ENCODE measurements at regions not wholly inside any gene's neighbourhood (a gene's known extent, or its start where the extent isn't known, plus 50 kb on each side); places are given as distances from the start of the nearest gene placed in this dataset.

DNA sequence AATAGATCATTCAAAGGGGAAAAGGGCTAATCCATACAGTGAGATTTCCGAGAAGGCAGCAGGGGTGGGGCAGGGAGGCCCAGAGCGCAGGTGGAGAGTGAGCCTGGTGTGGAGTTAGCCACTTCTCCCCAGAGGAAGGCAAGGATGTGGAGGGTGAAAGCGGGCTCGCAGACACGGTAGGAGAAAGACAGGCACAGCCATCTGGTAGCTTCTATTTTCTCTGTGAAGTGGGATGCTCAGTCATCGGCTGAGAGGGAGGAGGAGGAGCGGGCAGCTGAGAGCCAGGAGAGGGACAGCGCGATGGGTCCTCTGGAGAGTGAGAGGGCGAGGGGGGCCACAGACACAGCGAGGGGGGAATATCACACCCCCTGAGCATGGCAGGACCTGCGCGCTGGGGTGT lies 153.3 kb upstream of the NDUFV2 start:
- TF ChIP-seq POLR2A (IDR thresholded peaks at IDR 0.05; ENCODE audit: low read depth) (no peak), POLR2AphosphoS5 (IDR thresholded peaks at IDR 0.05) (no peak), EP300 (IDR thresholded peaks at IDR 0.05) (no peak)
- TF ChIP-seq, protein P1, sequence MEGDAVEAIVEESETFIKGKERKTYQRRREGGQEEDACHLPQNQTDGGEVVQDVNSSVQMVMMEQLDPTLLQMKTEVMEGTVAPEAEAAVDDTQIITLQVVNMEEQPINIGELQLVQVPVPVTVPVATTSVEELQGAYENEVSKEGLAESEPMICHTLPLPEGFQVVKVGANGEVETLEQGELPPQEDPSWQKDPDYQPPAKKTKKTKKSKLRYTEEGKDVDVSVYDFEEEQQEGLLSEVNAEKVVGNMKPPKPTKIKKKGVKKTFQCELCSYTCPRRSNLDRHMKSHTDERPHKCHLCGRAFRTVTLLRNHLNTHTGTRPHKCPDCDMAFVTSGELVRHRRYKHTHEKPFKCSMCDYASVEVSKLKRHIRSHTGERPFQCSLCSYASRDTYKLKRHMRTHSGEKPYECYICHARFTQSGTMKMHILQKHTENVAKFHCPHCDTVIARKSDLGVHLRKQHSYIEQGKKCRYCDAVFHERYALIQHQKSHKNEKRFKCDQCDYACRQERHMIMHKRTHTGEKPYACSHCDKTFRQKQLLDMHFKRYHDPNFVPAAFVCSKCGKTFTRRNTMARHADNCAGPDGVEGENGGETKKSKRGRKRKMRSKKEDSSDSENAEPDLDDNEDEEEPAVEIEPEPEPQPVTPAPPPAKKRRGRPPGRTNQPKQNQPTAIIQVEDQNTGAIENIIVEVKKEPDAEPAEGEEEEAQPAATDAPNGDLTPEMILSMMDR (IDR thresholded peaks at IDR 0.05): no peak
